Adrenal gland (tissue), 5 donors: ENCODE measurements at regions not wholly inside any gene's neighbourhood (a gene's known extent, or its start where the extent isn't known, plus 50 kb on each side); places are given as distances from the start of the nearest gene placed in this dataset.

Experiments used
- CTCF ChIP-seq, 6 experiments: fragments of 450-650 bp in 4 of 6; fragments of 200-600 bp in 2 of 6; sonication (generic) in 1 of 6; IDR thresholded peaks; 1 replicate in 5 of 6; 2 replicates in 1 of 6; pipeline versions ENCODE4 v1.5.1 to v1.8.0; 2016 to 2021; ENCODE audit warnings: antibody characterized with exemption in 6 of 6, mild to moderate bottlenecking in 2 of 6, moderate library complexity in 1 of 6
- POLR2A ChIP-seq, 2 donors: fragments of 450-650 bp; IDR thresholded peaks; one replicate each; pipeline ENCODE4 v1.6.1; 2017; ENCODE audit warnings: antibody characterized with exemption in 2 of 2, mild to moderate bottlenecking in 2 of 2, moderate library complexity in 1 of 2
- donor health status: DM: no; HTN: no; CAD: no.

- TF ChIP-seq CTCF (IDR thresholded peaks at IDR 0.05), result no peak
- no peak for TF ChIP-seq POLR2A (IDR thresholded peaks at IDR 0.05)
Observed at GRCh38 chr6:56891754-56892153, 63.2 kb upstream of the BEND6 start.
